ENCODE measurements at regions not wholly inside any gene's neighbourhood (a gene's known extent, or its start where the extent isn't known, plus 50 kb on each side); places are given as distances from the start of the nearest gene placed in this dataset.

DNA sequence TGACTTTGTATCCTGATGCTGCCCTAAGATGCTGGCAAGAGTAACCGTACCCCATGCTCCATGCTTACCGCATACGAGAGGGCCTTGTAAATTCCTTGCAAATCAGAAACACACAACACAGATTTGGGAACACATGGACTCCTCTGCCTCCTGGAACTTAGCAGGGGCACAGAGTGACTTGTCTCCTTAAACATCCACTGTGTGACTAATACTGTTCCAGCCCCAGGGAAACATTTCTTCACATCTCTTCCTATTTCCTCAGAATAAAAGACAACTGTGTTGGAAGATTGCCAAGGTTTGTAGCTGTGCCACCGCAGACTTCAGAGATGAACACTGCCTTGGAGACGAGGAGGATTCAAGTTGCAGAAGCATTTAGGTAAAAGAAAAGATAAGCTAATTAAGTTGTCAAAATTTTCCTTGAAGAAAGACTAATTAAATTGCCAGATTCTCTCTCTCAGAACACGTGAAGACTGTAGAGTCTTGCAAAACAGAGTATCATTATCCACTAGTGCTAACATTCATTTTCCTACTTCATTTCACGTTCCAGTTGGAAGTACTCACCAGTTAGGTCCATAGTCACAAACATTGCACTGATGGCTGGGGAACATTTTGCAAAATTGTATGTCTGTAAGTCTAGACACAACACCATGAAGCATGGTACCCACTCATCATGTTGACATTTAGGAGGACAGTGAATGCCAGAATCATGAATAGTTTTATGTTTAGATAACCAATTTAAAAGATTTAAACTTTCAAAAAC lies 188.8 kb downstream of the TSN start:
- no peak for TF ChIP-seq ZNF274 (IDR thresholded peaks at IDR 0.05; ENCODE audit: low read depth, low read length)
- H3K4me3 ChIP-seq (ENCODE audit: low read length) = no peak overlapping the region

DNA sequence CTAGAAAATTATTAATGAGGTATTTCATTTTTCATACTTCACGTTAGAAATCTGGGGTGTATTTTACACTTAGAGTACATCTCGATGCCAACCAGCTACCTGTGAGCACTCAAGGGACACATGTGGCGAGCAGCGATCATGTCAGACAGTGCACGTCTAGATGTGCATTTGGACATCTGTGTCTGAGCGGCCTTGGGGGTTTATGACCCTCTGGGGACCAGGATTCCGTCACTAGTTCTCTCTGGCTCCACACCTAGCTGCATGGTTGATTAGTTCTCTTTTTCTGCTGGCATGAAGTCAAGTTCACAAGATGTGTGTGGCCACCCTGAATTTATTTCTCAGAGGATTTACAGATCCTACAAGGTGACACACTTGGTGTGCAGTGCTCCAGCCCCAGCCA lies 192.2 kb downstream of the TSN start:
- no peak for TF ChIP-seq ZNF274 (IDR thresholded peaks at IDR 0.05; ENCODE audit: low read depth, low read length)
- no peak overlapping the region for H3K4me3 ChIP-seq (ENCODE audit: low read length)

DNA sequence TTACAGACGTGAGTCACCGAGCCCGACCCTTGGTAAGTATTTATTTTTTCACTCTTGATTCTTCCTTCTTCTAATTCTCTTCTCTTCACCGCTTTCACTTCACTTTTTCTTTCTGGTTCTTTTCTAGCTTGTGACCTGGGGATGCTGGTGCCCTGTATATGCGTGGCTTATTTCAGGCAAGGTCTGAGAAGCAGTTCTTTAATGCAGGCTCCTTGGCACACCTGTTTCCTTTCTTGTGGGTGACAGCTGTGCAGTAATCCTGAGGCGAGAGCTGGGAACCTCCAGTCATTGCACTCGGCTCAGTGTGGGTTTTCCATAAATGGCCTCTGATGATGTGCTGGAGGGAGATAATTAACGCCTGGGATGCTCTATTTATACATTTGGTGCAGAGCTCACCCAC lies 193.8 kb downstream of the TSN start:
- no peak for TF ChIP-seq ZNF274 (IDR thresholded peaks at IDR 0.05; ENCODE audit: low read depth, low read length)
- H3K4me3 ChIP-seq (ENCODE audit: low read length) = no peak overlapping the region

DNA sequence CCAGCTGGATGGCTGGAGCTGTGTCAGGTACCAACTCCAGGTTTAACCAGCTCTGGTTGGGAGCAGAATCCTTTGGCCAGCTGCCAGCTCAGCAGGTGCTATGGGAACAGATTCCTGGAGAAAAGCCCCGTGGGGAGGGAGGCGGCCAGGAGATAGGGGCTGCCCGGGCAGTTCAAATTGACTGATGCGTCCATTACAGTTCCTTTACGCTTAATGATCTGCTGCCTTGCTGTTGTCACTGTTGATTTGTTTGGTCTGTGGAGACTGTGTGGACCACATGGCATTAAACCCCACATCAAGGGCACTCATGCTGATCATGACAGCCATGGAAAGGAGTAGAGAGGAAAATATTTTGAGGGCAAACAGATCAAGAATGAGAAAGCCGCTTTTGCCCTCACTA lies 200.0 kb downstream of the TSN start:
- no peak overlapping the region for H3K4me3 ChIP-seq (ENCODE audit: low read length)
- no peak for TF ChIP-seq ZNF274 (IDR thresholded peaks at IDR 0.05; ENCODE audit: low read depth, low read length)

DNA sequence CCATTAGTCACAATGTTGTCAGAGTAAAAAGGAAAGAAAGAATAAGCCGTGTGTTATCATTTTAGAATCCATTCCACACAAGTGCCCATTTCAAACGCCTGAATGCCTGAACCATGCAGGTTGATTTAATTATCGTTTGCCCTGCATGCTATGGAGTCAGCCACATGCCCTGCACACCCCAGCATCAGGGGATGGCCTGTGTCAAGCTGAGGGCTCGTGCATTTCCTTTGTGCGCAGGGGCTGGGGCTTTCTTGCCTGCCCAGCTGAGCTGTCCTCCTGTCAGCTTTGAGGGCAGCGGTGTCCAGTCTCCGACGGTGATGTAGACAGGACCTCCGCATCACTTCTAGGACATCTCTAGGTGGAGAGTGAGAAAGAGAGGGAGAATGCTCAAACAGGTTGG lies 200.4 kb downstream of the TSN start:
- no peak for TF ChIP-seq ZNF274 (IDR thresholded peaks at IDR 0.05; ENCODE audit: low read depth, low read length)
- no peak overlapping the region for H3K4me3 ChIP-seq (ENCODE audit: low read length)

DNA sequence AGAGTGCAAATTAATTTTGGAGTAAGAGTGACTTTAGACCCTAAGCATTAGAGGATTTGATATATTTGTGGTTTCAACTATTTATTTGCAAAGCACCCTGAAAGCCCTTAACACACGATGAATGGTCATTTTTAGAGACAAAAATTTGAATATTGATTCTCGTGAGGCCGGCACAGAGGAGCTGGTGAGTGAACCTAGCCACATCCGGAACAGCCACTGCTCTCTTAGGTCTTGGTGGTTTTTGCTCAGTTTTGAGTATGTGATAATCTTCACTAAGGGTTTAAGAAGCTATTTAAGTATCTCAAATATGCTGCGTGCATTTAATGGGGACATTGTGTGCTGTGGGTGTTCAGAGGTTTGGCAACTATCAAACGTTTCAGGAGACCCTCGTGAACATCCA lies 204.8 kb downstream of the TSN start:
- no peak overlapping the region for H3K4me3 ChIP-seq (ENCODE audit: low read length)
- no peak for TF ChIP-seq ZNF274 (IDR thresholded peaks at IDR 0.05; ENCODE audit: low read depth, low read length)

DNA sequence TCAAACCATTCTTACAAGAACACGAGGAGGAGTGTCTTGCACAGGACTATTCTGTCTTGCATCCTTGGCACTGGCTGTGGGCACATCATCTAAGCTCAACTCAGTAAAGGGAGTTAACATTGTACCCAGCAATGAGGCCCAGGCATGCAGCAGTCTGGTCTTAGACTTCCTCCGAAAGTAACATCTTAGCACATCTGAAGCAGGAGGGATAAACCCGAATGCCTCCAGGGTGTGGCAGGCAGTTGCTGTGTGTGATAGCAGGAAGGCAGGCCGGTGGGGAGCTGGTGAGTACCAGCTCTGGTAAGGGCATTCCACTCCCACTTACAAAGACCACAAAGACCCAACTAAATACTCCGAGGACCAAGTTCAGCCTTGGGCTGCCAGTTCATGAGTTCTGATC lies 206.3 kb downstream of the TSN start:
- TF ChIP-seq ZNF274 (IDR thresholded peaks at IDR 0.05; ENCODE audit: low read depth, low read length) = no peak
- no peak overlapping the region for H3K4me3 ChIP-seq (ENCODE audit: low read length)

DNA sequence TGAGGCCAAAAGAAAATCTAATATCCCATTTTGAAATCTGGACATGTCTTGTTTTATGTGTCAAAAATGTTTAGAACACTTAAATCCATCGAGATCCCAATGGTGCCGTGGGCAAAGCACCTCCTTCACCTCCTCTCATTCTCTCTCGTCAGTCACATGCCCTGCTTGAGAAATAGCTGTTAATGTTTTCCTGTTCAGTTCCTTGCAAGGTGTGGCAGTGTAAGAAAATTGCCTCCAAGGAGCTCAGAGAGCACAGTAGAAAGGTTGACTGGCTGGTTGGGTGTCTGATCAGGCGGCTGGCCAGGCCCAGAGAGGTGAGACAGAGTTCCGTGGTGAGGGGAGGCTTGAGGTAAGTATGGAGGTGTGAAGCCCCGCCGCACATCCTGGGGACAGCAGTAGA lies 210.2 kb downstream of the TSN start:
- H3K4me3 ChIP-seq (ENCODE audit: low read length) = no peak overlapping the region
- TF ChIP-seq ZNF274 (IDR thresholded peaks at IDR 0.05; ENCODE audit: low read depth, low read length) = no peak

DNA sequence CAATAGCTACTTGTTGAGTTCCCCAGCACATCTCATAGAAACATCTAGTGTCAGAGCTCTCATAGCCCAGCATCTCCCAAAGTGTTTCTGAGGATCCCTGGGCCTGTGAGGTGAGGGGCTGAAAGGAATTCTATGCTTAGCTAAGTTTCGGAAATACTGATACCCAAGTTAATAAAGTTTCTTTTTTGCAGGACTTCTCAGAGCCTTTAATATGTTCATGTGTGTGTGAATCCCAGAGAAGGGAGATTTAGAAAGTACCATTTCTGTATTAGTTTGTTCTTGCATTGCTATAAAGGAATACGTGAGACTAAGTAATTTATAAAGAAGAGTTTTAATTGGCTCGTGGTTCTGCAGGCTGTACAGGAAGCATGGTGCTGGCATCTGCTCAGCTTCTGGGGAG lies 211.2 kb downstream of the TSN start:
- no peak for TF ChIP-seq ZNF274 (IDR thresholded peaks at IDR 0.05; ENCODE audit: low read depth, low read length)
- no peak overlapping the region for H3K4me3 ChIP-seq (ENCODE audit: low read length)

DNA sequence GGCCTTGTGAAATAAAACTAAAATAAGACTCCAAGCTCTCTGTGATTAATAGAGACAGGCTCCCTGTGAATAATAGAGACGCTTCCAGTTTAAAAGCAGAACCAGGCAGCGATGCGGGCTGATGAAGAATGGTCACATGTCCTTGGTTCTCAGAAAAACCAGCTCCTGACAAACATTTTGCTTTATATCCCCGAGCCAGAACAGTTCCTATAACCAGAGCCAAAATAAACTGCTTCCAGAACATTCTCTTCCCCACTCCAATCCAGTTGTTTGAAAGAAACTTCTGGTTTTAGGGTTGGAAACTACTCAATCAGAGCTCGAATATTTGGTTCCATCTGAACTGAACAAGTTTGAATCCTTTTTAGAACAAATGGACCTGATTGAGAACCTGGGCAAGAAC lies 213.7 kb downstream of the TSN start:
- TF ChIP-seq ZNF274 (IDR thresholded peaks at IDR 0.05; ENCODE audit: low read depth, low read length) = no peak
- no peak overlapping the region for H3K4me3 ChIP-seq (ENCODE audit: low read length)

DNA sequence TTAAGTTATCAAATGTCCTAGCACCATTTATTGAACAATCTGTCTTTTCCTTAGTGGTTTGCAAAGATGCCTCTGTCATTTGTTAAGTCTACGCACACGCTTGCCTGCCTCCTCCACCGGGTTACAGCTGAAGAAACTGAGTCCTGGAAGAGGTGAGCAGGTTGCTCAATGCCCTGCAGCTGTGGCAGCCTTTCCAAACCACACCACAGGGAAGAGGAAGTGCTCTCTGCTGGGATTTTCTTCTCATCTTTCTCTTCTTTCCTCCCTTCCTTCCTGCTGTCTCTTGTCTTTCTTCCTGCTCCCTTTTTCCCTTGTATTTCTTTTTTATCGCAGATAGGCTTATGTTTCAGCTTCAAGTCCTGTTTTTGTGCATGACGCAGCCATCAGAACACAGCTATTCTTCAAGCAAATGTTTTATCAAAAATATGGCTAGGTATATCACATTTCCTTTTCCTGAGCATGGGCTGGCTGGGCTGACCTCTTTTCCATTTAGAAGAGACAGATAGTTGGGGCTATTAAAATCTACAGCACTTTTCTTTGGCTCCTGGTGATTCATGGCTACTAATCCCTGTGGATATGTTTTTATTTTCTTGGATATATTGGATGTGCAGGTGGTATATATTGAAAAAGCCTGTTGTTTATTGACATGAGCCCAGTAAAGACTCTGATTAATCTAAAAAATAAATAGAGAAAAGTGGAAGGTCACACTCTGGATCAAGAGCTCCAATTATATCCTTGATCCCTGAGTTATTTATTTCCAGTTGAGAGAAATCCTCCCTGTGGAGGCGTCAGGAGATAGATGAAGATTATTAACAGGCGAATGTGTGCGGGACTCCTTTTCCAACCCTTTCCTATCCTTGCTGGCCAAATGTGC lies 214.6 kb downstream of the TSN start:
- no peak for TF ChIP-seq ZNF274 (IDR thresholded peaks at IDR 0.05; ENCODE audit: low read depth, low read length)
- H3K4me3 ChIP-seq (ENCODE audit: low read length) = no peak overlapping the region

DNA sequence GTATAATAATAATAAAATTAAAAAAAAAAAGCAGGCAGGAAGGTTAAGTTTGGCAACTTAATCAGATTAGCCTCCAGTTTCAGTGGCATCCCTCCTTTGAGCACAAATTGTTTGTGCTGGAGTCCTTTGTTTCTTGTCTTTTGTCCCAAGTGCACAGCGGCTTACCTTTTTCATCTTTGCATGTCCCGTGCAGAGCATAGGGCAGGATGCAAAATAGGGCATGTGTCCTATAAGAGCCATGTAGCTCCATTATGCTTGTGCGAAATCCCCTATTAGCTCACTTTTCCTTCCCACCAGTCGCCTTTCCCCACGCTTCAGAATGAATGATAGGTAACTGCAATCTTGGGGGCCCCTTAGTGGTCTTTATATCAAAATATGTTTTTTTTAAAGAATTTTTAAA lies 216.8 kb downstream of the TSN start:
- no peak for TF ChIP-seq ZNF274 (IDR thresholded peaks at IDR 0.05; ENCODE audit: low read depth, low read length)
- no peak overlapping the region for H3K4me3 ChIP-seq (ENCODE audit: low read length)

DNA sequence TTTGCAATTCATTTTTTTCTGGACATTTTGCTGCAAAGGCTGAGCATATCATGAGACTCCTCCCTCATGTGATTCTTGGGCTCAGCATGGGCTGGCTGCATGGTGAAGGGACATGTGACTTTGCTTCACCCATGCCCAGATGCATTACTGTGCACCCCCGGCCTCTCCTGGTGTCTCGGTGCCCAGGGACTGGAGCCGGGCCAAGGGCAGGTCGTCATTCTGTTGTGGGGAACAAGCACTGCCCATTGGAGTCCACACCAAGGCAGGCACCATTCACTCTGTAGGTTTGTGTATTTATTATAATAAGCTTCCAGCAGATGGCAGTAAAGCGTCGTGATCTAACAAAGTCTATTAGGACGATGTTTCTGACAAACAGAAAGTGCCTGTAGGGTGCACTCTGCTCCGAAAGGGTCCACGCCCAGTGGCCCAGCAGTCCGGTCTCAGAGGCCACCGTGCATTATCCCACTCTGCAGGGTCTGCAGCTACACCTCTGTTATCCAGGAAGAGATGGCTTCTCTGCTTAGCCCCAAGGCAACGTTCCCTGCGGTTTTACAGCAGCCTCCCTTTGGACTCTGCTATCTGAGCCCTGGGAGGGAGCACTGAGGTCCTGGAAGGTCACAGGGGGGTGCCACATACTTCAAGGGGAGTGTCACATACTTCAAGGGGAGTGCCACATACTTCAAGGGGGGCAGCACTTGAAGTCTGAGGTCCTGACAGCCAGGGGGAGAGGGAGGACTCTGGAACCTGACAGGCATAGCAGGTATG lies 219.6 kb downstream of the TSN start:
- no peak for TF ChIP-seq ZNF274 (IDR thresholded peaks at IDR 0.05; ENCODE audit: low read depth, low read length)
- no peak overlapping the region for H3K4me3 ChIP-seq (ENCODE audit: low read length)

DNA sequence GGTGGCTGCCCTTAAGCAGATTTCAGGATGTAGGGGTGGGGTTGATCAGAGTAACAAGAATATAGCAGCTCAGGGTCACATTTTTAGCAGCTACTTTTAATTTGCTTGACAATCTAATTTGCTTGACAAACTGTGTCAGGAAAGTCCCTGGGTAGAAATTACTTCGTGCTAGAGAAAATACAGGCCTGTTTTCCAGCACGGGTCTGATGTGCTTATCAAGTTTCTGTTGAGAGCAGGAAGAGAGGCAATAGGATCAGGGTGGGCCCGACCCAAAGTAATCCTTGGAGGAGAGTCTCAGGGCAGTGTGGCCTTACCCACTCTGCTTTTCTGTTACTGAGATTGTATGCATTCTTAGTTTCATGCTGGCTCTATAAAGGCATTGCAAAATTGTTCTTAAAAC lies 221.5 kb downstream of the TSN start:
- no peak overlapping the region for H3K4me3 ChIP-seq (ENCODE audit: low read length)
- TF ChIP-seq ZNF274 (IDR thresholded peaks at IDR 0.05; ENCODE audit: low read depth, low read length) = no peak
